ENCODE measurements at regions not wholly inside any gene's neighbourhood (a gene's known extent, or its start where the extent isn't known, plus 50 kb on each side); places are given as distances from the start of the nearest gene placed in this dataset.

DNA sequence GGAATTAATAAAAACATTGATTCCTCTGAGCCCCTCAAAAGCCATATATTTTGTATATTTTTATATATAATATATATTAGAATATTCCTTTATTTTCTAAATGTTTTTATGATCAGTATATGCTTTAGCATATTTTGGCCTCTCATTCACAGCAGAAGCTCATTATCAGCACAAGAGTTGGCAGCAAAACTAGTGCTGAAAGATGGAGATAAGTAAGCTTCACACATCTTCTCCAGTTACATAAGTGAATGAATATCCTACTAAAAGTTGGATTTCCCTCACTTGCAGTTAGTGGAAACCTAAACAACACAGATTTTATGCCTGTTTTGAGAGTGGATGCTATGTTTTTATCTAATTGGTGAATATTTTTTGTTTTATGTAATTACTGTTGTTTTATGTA is 1303.8 kb upstream of the ADGRB3 start:
- no peak for DNase-seq

DNA sequence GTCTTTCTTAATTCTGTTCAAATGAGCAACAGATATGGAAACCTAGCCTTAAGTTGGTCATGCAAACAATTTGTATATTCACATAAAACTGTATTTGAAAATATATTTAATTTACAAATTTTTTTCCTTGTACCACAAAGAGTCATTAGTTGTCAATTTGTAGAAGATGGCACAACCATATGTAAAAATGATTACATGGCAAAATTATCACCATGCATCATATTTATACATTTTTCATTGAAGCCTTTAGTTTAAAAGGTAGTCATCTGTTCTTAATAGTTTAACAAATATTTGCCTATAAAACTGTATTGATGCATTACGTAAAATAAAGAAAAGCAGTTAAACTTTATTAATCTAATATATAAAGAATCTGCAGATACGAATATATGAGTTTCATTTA is 1306.8 kb upstream of the ADGRB3 start:
- DNase-seq, result no peak

GRCh38 chr6:67300430-67301040 is 1334.5 kb upstream of the ADGRB3 start:
- no peak for DNase-seq

DNA sequence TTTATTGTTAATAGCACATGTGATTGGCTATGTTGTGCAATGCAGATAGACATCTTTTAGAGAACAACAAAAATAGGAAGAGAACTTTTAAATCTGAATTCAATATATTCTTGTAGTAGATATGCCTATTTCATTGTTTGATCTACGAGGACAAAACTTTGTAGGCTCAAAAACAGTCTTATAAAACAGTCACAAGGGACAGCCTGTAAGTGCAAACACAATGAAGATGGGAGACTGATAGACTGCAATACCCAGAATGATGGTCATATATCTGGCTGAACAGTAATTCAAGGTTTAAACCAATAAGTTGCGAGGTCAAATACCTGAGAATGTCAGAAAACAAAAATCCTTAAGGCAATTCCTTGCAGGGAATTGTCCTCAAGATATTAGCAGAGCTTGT is 1342.9 kb upstream of the ADGRB3 start:
- no peak for DNase-seq

DNA sequence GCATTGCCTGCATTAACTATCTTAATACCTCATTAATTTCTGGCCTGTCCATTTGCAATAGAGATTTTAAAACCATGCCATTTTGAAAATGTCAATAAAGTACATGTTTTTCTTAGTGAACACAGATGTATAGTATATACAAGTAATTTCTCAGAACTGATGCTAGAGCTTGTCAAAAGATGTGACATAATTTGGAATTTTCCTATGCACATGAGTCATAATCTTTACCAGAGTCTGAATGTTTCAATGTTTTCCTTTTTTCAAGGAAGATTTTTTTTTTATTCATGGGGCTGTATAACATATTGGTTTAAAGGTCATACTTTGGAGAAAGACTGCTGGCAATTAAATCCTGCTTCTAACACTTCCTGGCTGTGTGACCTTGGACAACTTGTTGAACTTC is 1347.5 kb upstream of the ADGRB3 start:
- DNase-seq, result no peak

GRCh38 chr6:67285770-67286495 is 1349.1 kb upstream of the ADGRB3 start:
- DNase-seq, result no peak

DNA sequence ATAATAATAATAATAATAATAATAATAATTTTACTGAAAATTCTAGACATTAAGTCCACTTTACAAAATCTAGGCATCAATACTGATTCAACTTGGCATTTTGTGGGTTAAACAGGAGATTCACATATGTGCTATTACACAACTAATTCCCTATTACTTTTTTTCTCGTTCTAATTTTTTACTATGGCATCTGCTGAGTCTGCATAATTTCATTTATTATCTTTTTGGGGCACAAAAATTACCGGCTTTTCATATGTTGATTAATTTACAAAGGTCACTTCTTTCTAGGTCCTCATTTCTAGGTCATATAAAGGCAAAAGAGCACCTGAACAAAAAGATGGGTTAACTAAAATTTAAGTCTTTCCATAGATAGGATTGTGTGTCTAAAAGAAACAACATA is 1357.8 kb upstream of the ADGRB3 start:
- DNase-seq, result no peak

DNA sequence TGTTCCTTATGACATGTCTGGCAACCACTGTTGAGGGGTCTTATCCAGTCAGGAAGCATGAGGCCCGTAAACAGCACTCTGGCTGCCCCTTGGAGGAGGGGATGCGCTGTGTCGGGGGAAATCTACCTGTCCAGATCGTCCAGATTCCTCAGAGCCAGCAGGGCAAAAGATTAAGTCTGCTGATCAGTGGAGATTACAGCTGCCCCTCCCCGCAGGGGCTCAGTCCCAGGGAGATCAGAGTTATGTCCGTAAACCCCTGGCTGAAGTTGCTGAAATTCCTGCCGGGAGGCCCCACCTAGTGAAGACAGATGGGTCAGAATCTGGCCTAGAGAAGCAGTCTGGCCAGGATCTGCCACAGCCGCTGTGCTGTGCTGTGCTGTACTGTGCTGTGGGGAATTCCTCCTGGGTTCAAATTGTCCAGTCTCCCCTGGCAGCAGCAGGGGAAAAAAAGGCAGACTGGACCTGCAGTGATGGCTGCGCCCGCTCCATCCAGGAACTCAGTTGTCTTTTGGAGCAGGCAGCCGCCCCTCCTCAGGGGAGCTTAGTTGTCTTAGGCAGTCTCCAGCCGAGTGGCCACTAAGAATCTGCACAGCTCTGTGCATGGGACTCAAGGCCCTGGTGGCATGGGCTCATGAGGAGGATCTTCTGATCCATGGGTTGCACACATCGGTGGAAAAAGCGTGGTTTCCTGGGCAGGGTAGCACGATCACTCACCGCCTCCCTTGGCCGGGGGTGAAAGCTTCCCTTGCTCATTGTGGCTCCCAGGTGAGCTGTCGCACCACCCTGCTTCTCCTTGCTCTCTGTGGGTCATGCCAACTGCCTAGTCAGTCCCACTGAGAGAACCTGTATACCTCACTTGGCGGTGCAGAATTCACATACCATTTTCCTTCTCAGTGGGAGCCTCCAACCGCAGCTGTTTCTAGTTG is 1368.8 kb upstream of the ADGRB3 start:
- DNase-seq, result no peak

DNA sequence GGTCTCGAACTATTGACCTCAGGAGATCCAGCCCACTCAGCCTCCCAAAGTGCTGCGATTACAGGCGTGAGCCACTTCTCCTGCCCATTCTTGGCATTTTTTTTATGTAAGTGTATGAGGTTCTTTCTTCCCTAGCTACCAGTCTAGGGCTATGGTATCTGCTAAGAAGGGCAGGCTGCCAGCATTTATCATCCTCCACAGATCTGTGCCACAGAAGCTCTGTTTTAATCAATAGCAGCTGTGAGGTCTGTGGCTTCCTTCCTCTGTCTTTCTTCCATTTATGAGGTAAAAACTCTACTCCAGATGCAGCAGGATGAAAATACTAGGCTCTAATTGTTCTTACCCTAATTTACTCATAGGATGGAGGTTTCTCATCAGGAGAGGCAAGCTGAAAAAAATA is 1382.4 kb upstream of the ADGRB3 start:
- DNase-seq, result no peak

- DNase-seq, result no peak
These were observed 1387.0 kb upstream of the ADGRB3 start for GRCh38 chr6:67248077-67248476.

GRCh38 chr6:67244037-67244436 is 1391.0 kb upstream of the ADGRB3 start:
- DNase-seq, result no peak

DNA sequence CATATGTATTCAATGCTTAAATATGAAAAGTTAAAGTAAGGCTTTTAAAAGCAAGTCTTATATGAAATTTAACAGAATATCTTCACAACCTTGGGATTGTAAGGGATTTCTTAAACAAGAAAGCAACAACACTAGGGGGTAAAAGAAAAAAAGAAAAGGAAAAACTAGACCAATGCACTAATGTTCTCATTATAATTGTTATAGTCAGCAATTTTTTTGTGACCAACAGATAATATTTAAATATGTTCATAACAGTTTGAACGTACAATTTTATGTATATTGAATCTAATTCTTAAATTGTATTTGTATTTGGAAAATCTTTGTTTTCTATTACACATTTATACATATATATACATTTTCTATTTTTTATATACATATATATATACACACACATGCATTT is 1397.8 kb upstream of the ADGRB3 start:
- DNase-seq, result no peak

DNA sequence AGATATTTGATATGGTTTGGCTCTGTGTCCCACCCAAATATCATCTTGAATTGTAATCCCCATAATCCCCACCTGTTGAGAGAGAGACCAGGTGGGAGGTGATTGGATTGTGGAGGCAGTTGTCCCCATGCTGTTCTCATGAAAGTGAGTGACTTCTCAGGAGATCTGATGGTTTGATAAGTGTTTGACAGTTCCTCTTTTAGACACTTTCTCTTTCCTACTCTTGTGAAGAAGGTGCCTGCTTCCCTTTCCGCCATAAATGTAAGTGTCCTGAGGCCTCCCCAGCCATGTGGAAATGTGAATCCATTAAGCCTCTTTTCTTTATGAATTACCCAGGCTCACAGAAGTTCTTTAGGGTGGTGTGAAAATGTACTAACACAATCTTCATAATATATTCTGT is 1404.0 kb upstream of the ADGRB3 start:
- no peak for DNase-seq

DNA sequence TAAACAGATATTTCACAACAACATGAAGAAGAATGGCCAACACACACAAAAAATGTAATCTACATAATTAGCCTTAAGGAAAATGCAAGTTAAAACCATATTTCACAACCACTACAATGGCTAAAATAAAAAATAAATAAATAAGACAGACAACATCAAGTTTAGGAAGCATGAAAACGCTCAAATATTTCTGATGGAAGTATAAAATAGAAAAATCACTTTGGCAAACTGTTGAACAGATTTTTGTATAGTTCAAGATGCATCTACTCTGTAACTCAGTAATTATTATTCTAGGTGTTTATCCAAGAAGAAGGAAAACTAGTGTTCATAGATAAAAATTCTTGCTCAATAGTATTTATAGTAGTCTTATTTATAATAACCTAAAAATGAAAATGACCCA is 1410.1 kb upstream of the ADGRB3 start:
- no peak for DNase-seq

GRCh38 chr6:67221226-67221625 is 1413.9 kb upstream of the ADGRB3 start:
- DNase-seq, result no peak

DNA sequence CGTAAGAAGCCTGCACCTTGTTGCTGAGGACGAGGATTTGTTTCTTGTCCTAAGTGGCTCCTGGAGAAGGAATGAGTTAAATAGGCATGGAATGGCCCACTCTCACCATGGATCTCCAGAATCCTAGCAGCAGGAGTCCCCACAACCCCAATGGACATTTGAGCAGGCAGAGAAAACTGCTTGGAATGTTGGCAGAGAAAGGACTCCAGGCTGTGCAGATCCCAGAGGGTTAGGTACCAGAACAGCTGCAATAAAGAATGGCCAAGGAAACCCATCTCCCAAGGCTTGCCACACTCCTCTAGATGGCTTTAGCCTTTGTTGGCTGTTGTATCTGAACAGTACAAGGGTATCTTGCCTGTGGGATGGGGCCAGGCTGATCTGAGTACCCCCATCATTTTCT is 1415.7 kb upstream of the ADGRB3 start:
- DNase-seq, result no peak

GRCh38 chr6:67212584-67212983 is 1422.5 kb upstream of the ADGRB3 start:
- DNase-seq, result no peak

DNA sequence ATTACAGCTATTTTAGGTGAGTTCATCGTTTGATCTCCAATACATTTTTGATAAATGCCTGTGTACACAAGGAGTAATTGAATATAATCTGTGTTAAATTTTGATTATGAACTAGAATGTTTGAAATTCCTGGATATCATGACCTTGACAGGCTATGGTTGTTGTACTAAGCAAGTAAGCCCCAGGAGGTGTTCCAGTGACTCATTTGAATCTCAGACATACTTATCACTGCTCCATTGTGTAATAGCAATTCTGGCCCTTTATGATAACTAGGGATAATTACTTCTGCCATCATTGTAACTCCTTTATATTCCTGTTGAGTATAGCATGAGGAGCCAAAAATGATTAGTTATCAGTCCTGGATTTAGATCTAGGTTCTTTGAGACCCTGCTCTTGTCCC is 1424.6 kb upstream of the ADGRB3 start:
- DNase-seq, result no peak

GRCh38 chr6:67201563-67201962 is 1433.5 kb upstream of the ADGRB3 start:
- no peak for DNase-seq

GRCh38 chr6:67200626-67201403 is 1434.3 kb upstream of the ADGRB3 start:
- no peak for DNase-seq

GRCh38 chr6:67199425-67199824 is 1435.7 kb upstream of the ADGRB3 start:
- no peak for DNase-seq

DNA sequence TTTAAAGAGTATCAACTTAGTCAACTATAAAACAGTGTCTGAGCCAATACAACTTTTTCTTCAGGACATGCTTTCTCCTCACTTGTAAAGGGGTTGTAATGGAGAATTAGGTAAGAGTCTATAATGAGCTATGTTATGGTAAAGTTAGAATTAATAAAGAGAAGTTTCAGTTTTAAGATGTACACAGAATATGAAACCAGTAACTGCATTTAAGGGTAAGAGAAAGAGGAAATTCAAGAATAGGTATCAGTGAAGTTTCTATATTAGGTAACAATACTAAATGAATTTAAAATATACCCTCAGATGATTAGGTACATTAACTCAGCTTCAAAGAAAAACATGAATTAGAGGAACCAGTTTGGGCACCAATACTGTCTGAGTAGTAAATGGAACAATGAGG is 1444.3 kb upstream of the ADGRB3 start:
- no peak for DNase-seq

DNA sequence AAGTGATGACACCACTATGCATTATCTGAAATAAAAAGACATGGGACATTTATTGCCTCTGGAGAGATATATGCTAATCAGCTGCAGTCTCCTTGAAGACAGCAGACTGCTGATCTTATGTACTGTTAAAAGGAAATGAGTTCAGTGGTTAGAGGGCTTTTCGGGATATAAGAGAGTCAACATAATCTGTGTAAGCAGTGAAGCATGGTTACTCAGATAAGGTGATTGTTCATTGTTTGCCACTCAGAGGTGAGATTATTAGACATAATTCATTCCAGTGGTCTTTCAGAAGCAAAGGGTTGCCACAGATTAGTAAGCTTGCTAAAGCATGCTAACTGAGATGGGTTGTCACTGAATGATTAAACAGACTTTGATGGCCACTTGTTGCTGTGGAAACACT is 1450.7 kb upstream of the ADGRB3 start:
- no peak for DNase-seq

Data from dermis blood vessel endothelial cell (primary cell).